SU-DHL-6 (cell line): ENCODE measurements at regions not wholly inside any gene's neighbourhood (a gene's known extent, or its start where the extent isn't known, plus 50 kb on each side); places are given as distances from the start of the nearest gene placed in this dataset.

Experiments
- EZH2phosphoT487 ChIP-seq: fragments of 200-600 bp; sonication (generic), shearing (Covaris generic); conservative IDR thresholded peaks from 2 replicates; pipeline ENCODE4 v1.6.1; 2018; ENCODE audit warnings: mild to moderate bottlenecking, antibody characterized with exemption, low read length, moderate library complexity, mixed read lengths
- TF ChIP-seq, protein P1 (sequence below): fragments of 200-600 bp; sonication (generic); IDR thresholded peaks from one replicate; pipeline ENCODE4 v1.5.1; 2017; ENCODE audit warnings: antibody characterized with exemption, mild to moderate bottlenecking, low read length, moderate library complexity; ENCODE audit not compliant: insufficient read depth, poor library complexity, severe bottlenecking

DNA sequence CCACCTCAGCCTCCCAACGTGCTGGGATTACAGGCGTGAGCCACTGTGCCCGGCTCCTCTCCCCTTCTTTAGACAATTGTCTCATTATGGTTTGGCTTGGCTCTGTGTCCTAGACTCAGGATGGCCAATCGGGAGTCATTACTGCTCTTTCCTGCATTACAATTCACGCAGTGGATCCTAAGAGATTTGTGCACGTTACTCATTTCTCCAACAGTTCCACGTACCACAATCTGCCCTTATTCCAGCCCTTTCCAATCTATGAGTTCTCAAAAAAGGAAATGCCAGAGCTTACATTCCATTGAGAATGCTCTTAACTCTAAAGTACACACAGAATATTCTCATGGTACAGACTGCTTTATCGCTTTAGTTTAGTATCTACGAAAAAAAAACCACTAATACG lies 357.0 kb downstream of the GPATCH2 start:
- TF ChIP-seq, protein P1, sequence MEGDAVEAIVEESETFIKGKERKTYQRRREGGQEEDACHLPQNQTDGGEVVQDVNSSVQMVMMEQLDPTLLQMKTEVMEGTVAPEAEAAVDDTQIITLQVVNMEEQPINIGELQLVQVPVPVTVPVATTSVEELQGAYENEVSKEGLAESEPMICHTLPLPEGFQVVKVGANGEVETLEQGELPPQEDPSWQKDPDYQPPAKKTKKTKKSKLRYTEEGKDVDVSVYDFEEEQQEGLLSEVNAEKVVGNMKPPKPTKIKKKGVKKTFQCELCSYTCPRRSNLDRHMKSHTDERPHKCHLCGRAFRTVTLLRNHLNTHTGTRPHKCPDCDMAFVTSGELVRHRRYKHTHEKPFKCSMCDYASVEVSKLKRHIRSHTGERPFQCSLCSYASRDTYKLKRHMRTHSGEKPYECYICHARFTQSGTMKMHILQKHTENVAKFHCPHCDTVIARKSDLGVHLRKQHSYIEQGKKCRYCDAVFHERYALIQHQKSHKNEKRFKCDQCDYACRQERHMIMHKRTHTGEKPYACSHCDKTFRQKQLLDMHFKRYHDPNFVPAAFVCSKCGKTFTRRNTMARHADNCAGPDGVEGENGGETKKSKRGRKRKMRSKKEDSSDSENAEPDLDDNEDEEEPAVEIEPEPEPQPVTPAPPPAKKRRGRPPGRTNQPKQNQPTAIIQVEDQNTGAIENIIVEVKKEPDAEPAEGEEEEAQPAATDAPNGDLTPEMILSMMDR: no peak
- TF ChIP-seq EZH2phosphoT487: no peak
